Mucosa of stomach (tissue), 1 donor: ENCODE measurements at regions not wholly inside any gene's neighbourhood (a gene's known extent, or its start where the extent isn't known, plus 50 kb on each side); places are given as distances from the start of the nearest gene placed in this dataset.

Source experiments
- H3K27me3 ChIP-seq: one replicate; pipeline ENCODE4 v1.7.0; 2013; ENCODE audit warnings: mild to moderate bottlenecking, low read length; ENCODE audit not compliant: control insufficient read depth, insufficient read depth
- H3K36me3 ChIP-seq: one replicate; pipeline ENCODE4 v1.7.0; 2013; ENCODE audit warnings: low read length; ENCODE audit not compliant: control insufficient read depth, insufficient read depth
- H3K4me1 ChIP-seq: one replicate; pipeline ENCODE4 v1.7.0; 2013; ENCODE audit warnings: mild to moderate bottlenecking, low read length; ENCODE audit not compliant: control insufficient read depth, insufficient read depth
- H3K4me3 ChIP-seq: one replicate; pipeline ENCODE4 v1.7.0; 2013; ENCODE audit warnings: low read length
- H3K9ac ChIP-seq: one replicate; pipeline ENCODE4 v1.7.0; 2013; ENCODE audit warnings: mild to moderate bottlenecking, low read length, moderate library complexity
- H3K9me3 ChIP-seq: one replicate; pipeline ENCODE4 v1.7.0; 2013; ENCODE audit warnings: mild to moderate bottlenecking, low read length, moderate library complexity; ENCODE audit not compliant: control insufficient read depth
- donor health status: Pancreatic carcinoma.

GRCh38 chr3:150217691-150218090 lies 190.4 kb upstream of the TSC22D2 start:
- no peaks in the 10 kb centered on the region for H3K9me3 ChIP-seq
- peaks cover 5% of the 10 kb centered on the region for H3K4me1 ChIP-seq
- H3K36me3 ChIP-seq, result no peaks in the 10 kb centered on the region
- H3K9ac ChIP-seq, result no peak overlapping the region
- peaks cover 18% of the 10 kb centered on the region for H3K27me3 ChIP-seq
- no peak overlapping the region for H3K4me3 ChIP-seq

GRCh38 chr3:150216866-150217600 lies 191.1 kb upstream of the TSC22D2 start:
- Histone ChIP-seq H3K27me3 (peaks cover 13% of the 10 kb centered on the region), H3K9me3 (no peaks in the 10 kb centered on the region), H3K36me3 (no peaks in the 10 kb centered on the region), H3K4me1 (peaks cover 5% of the 10 kb centered on the region), H3K4me3 (no peak overlapping the region), H3K9ac (no peak overlapping the region)

GRCh38 chr3:150216041-150216811 lies 191.9 kb upstream of the TSC22D2 start:
- H3K9me3 ChIP-seq, result no peaks in the 10 kb centered on the region
- H3K36me3 ChIP-seq, result no peaks in the 10 kb centered on the region
- H3K4me3 ChIP-seq, result no peak overlapping the region
- H3K9ac ChIP-seq, result no peak overlapping the region
- peaks cover 5% of the 10 kb centered on the region for H3K27me3 ChIP-seq
- H3K4me1 ChIP-seq, result peaks cover 1% of the 10 kb centered on the region

- Histone ChIP-seq H3K4me1 (no peaks in the 10 kb centered on the region), H3K27me3 (peaks cover 2% of the 10 kb centered on the region), H3K36me3 (no peaks in the 10 kb centered on the region), H3K9me3 (no peaks in the 10 kb centered on the region), H3K9ac (no peak overlapping the region), H3K4me3 (no peak overlapping the region)
Observed at GRCh38 chr3:150215616-150216015, 192.5 kb upstream of the TSC22D2 start.

GRCh38 chr3:150213577-150213976 lies 194.5 kb upstream of the TSC22D2 start:
- no peaks in the 10 kb centered on the region for H3K4me1 ChIP-seq
- H3K36me3 ChIP-seq, result no peaks in the 10 kb centered on the region
- no peaks in the 10 kb centered on the region for H3K9me3 ChIP-seq
- H3K9ac ChIP-seq, result no peak overlapping the region
- no peak overlapping the region for H3K4me3 ChIP-seq
- no peaks in the 10 kb centered on the region for H3K27me3 ChIP-seq

GRCh38 chr3:150210461-150211110 lies 197.5 kb upstream of the TSC22D2 start:
- H3K36me3 ChIP-seq, result no peaks in the 10 kb centered on the region
- H3K9me3 ChIP-seq, result no peaks in the 10 kb centered on the region
- H3K4me1 ChIP-seq, result no peaks in the 10 kb centered on the region
- H3K27me3 ChIP-seq, result no peaks in the 10 kb centered on the region
- H3K4me3 ChIP-seq, result no peak overlapping the region
- H3K9ac ChIP-seq, result no peak overlapping the region

- Histone ChIP-seq H3K27me3 (no peaks in the 10 kb centered on the region), H3K4me3 (no peak overlapping the region), H3K36me3 (no peaks in the 10 kb centered on the region), H3K4me1 (no peaks in the 10 kb centered on the region), H3K9me3 (no peaks in the 10 kb centered on the region), H3K9ac (no peak overlapping the region)
Observed at GRCh38 chr3:150203273-150203672, 204.8 kb upstream of the TSC22D2 start.

- no peak overlapping the region for H3K9ac ChIP-seq
- H3K4me1 ChIP-seq, result no peaks in the 10 kb centered on the region
- no peaks in the 10 kb centered on the region for H3K27me3 ChIP-seq
- no peak overlapping the region for H3K4me3 ChIP-seq
- no peaks in the 10 kb centered on the region for H3K9me3 ChIP-seq
- H3K36me3 ChIP-seq, result no peaks in the 10 kb centered on the region
Observed at GRCh38 chr3:150202711-150203110, 205.4 kb upstream of the TSC22D2 start.

GRCh38 chr3:150194957-150195356 lies 213.1 kb upstream of the TSC22D2 start:
- Histone ChIP-seq H3K27me3 (no peaks in the 10 kb centered on the region), H3K4me3 (no peak overlapping the region), H3K9me3 (no peaks in the 10 kb centered on the region), H3K36me3 (no peaks in the 10 kb centered on the region), H3K4me1 (peaks cover 10% of the 10 kb centered on the region), H3K9ac (no peak overlapping the region)

GRCh38 chr3:150194513-150194912 lies 213.6 kb upstream of the TSC22D2 start:
- Histone ChIP-seq H3K9me3 (no peaks in the 10 kb centered on the region), H3K27me3 (no peaks in the 10 kb centered on the region), H3K4me1 (peaks cover 10% of the 10 kb centered on the region), H3K36me3 (no peaks in the 10 kb centered on the region), H3K9ac (no peak overlapping the region), H3K4me3 (no peak overlapping the region)

GRCh38 chr3:150184426-150185071 lies 213.9 kb upstream of the PFN2 start:
- Histone ChIP-seq H3K9ac (no peak overlapping the region), H3K4me3 (no peak overlapping the region), H3K36me3 (no peaks in the 10 kb centered on the region), H3K27me3 (no peaks in the 10 kb centered on the region), H3K9me3 (no peaks in the 10 kb centered on the region), H3K4me1 (peaks cover 13% of the 10 kb centered on the region)
